Natural killer cell (primary cell): ENCODE measurements at regions not wholly inside any gene's neighbourhood (a gene's known extent, or its start where the extent isn't known, plus 50 kb on each side); places are given as distances from the start of the nearest gene placed in this dataset.

Experiments
- ATAC-seq, 3 donors: fragments of 150-1000 bp in 2 of 3; fragments of 200-7000 bp in 1 of 3; cut with Tn5 transposase; 1 replicate in 1 of 3; 2 replicates in 2 of 3; pipeline ENCODE4 v1.10.0; 2021; ENCODE audit warnings: mild to moderate bottlenecking in 2 of 3, moderate library complexity in 2 of 3
- DNase-seq, 2 donors: peaks; one replicate each; pipeline versions ENCODE4 v3.0.0 to v3.0.0-alpha.2; 2013 to 2021; ENCODE audit warnings: mixed read lengths in 1 of 2
- H3K27ac ChIP-seq: one replicate; pipeline ENCODE4 v1.5.1; 2013; ENCODE audit warnings: mild to moderate bottlenecking, low read length
- H3K27me3 ChIP-seq: one replicate; pipeline ENCODE4 v1.6.1; 2013; ENCODE audit warnings: low read length; ENCODE audit not compliant: control insufficient read depth, insufficient read depth
- H3K36me3 ChIP-seq: one replicate; pipeline ENCODE4 v1.6.1; 2013; ENCODE audit warnings: low read length; ENCODE audit not compliant: control insufficient read depth, insufficient read depth
- H3K4me1 ChIP-seq: one replicate; pipeline ENCODE4 v1.6.1; 2013; ENCODE audit warnings: low read length; ENCODE audit not compliant: control insufficient read depth, insufficient read depth
- H3K4me3 ChIP-seq: one replicate; pipeline ENCODE4 v1.5.1; 2013; ENCODE audit warnings: low read length
- H3K9me3 ChIP-seq: one replicate; pipeline ENCODE4 v1.6.1; 2013; ENCODE audit warnings: low read length; ENCODE audit not compliant: control insufficient read depth, insufficient read depth
- H3K27ac Mint-ChIP-seq, 2 donors: one replicate each; pipeline ENCODE4 v1.8.0; 2022; ENCODE audit warnings: mild to moderate bottlenecking in 2 of 2, mixed read lengths in 2 of 2, moderate library complexity in 1 of 2
- H3K27me3 Mint-ChIP-seq, 2 donors: one replicate each; pipeline ENCODE4 v1.8.0; 2022; ENCODE audit warnings: low read depth in 2 of 2, mixed read lengths in 2 of 2
- H3K36me3 Mint-ChIP-seq: one replicate; pipeline ENCODE4 v1.8.0; 2022; ENCODE audit warnings: mixed read lengths
- H3K4me1 Mint-ChIP-seq, 2 donors: one replicate each; pipeline ENCODE4 v1.8.0; 2022; ENCODE audit warnings: mixed read lengths in 2 of 2
- H3K4me3 Mint-ChIP-seq: one replicate; pipeline ENCODE4 v1.8.0; 2022; ENCODE audit warnings: mild to moderate bottlenecking, moderate library complexity, mixed read lengths
- H3K9me3 Mint-ChIP-seq, 2 donors: one replicate each; pipeline ENCODE4 v1.8.0; 2022; ENCODE audit warnings: mixed read lengths in 2 of 2
- CTCF ChIP-seq: fragments of 200-600 bp; IDR thresholded peaks from one replicate; pipeline ENCODE4 v1.8.0; 2022; ENCODE audit warnings: antibody characterized with exemption
- WGBS: methylation state at CpG from one replicate; pipeline ENCODE4 v1.1.7; 2013; ENCODE audit warnings: missing lambda C conversion rate; ENCODE audit not compliant: insufficient coverage; 5-methylcytosine and 5-hydroxymethylcytosine counted together
- intact Hi-C: fragments of 100-400 bp; cut with micrococcal nuclease; formaldehyde crosslinking; loops from one replicate; pipeline ENCODE4 v1.14.2; 2022

GRCh38 chr14:89495718-89496117 is 78.7 kb upstream of the FOXN3 start:
- no peak for TF ChIP-seq CTCF
- no peak overlapping the region for H3K4me3 Mint-ChIP-seq
- Histone ChIP-seq H3K4me3 (no peak overlapping the region), H3K27ac (no peak overlapping the region), H3K36me3 (peaks cover 3% of the 10 kb centered on the region), H3K4me1 (no peaks in the 10 kb centered on the region), H3K9me3 (no peaks in the 10 kb centered on the region), H3K27me3 (no peaks in the 10 kb centered on the region)
- DNase-seq (no peak), ATAC-seq (no peak)
- H3K27me3 Mint-ChIP-seq: no peaks in the 10 kb centered on the region
- 95% methylated on average over 8 of the region's 8 CpGs for WGBS
- intact Hi-C loops: no loop called here
- H3K9me3 Mint-ChIP-seq: no peaks in the 10 kb centered on the region
- peaks cover 23 to 36% of the 10 kb centered on the region in 2 donors for H3K4me1 Mint-ChIP-seq
- no peaks in the 10 kb centered on the region for H3K36me3 Mint-ChIP-seq
- no peak overlapping the region for H3K27ac Mint-ChIP-seq

GRCh38 chr14:89493877-89494634 is 77.0 kb upstream of the FOXN3 start:
- Mint-ChIP-seq H3K4me1 (peaks cover 32 to 35% of the 10 kb centered on the region in 2 donors), H3K9me3 (no peaks in the 10 kb centered on the region), H3K36me3 (no peaks in the 10 kb centered on the region), H3K27ac (peak overlapping the region in 1 of 2 donors; percentile 7), H3K27me3 (no peaks in the 10 kb centered on the region), H3K4me3 (no peak overlapping the region)
- WGBS: 79% methylated on average over 11 of the region's 11 CpGs
- peak in 1 of 2 donors; percentile 15 for DNase-seq
- TF ChIP-seq CTCF: no peak
- Histone ChIP-seq H3K36me3 (no peaks in the 10 kb centered on the region), H3K4me3 (no peak overlapping the region), H3K4me1 (no peaks in the 10 kb centered on the region), H3K27me3 (no peaks in the 10 kb centered on the region), H3K9me3 (no peaks in the 10 kb centered on the region), H3K27ac (no peak overlapping the region)
- intact Hi-C loops: no loop called here
- ATAC-seq: no peak

- no peaks in the 10 kb centered on the region for H3K36me3 ChIP-seq
- no peaks in the 10 kb centered on the region for H3K27me3 ChIP-seq
- no peak for TF ChIP-seq CTCF
- Mint-ChIP-seq H3K4me3 (no peak overlapping the region), H3K9me3 (no peaks in the 10 kb centered on the region), H3K27me3 (no peaks in the 10 kb centered on the region), H3K27ac (peak overlapping the region in 1 of 2 donors; percentile 7), H3K4me1 (peaks cover 32 to 35% of the 10 kb centered on the region in 2 donors), H3K36me3 (no peaks in the 10 kb centered on the region)
- no peaks in the 10 kb centered on the region for H3K4me1 ChIP-seq
- intact Hi-C loops: no loop called here
- no peak overlapping the region for H3K27ac ChIP-seq
- WGBS: 93% methylated on average over 4 of the region's 4 CpGs
- no peak for ATAC-seq
- no peak for DNase-seq
- no peaks in the 10 kb centered on the region for H3K9me3 ChIP-seq
- H3K4me3 ChIP-seq: no peak overlapping the region
Measured at GRCh38 chr14:89493406-89493805, 76.4 kb upstream of the FOXN3 start.
